SK-N-SH (cell line): ENCODE measurements at regions not wholly inside any gene's neighbourhood (a gene's known extent, or its start where the extent isn't known, plus 50 kb on each side); places are given as distances from the start of the nearest gene placed in this dataset.
"Not testable (repeated sequence)": the region's sequence is repeated elsewhere in the genome, so short reads cannot be mapped to it uniquely, and the experiment has no call there.

ENCODE experiments used
- CTCF ChIP-seq: fragments of 200-600 bp; sonication (generic); IDR thresholded peaks from 2 replicates; pipeline ENCODE4 v1.6.1; 2017; ENCODE audit warnings: antibody characterized with exemption, mild to moderate bottlenecking, moderate library complexity
- EP300 ChIP-seq, 2 experiments: IDR thresholded peaks; 2 replicates each; pipeline versions ENCODE4 v1.4.0 to v1.6.1; 2012; ENCODE audit warnings: borderline replicate concordance in 1 of 2, low read depth in 1 of 2, low read length in 1 of 2
- FOXM1 ChIP-seq: IDR thresholded peaks from 2 replicates; pipeline ENCODE4 v1.4.0; 2012; ENCODE audit warnings: low read depth, mild to moderate bottlenecking
- GABPA ChIP-seq: IDR thresholded peaks from 2 replicates; pipeline ENCODE4 v1.4.0; 2012; ENCODE audit warnings: low read depth, mild to moderate bottlenecking
- JUND ChIP-seq: IDR thresholded peaks from 2 replicates; pipeline ENCODE4 v1.4.0; 2012
- MXI1 ChIP-seq: IDR thresholded peaks from 2 replicates; pipeline ENCODE4 v1.6.1; 2012; ENCODE audit warnings: mild to moderate bottlenecking, low read depth, low read length, improper control_type of control experiment
- RAD21 ChIP-seq: IDR thresholded peaks from 2 replicates; pipeline ENCODE4 v1.6.1; 2012; ENCODE audit warnings: mild to moderate bottlenecking, low read length
- SIN3A ChIP-seq: IDR thresholded peaks from 2 replicates; pipeline ENCODE4 v1.6.1; 2012; ENCODE audit warnings: low read depth, mild to moderate bottlenecking, low read length, moderate library complexity, borderline replicate concordance
- TCF12 ChIP-seq: IDR thresholded peaks from 2 replicates; pipeline ENCODE4 v1.4.0; 2012

DNA sequence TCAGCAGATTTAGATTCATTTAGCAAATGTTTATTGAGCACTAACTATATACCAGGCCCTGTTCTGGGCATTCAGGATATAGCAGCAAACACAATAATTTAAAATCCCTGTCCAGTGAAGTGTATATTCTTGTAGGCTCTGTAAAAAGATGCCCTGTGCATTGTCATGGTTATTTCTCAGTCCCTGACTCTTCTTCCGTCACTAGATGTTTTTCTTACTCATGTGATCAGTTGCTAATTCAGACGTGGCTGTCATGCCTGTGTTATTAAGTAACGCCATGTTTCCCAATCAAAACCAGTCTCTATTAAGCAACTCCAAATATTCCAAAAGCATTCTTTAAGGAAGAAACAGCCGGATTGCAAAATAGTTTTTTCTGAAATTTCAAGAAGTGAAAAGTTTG, 118.7 kb upstream of the NBPF19 start:
- TF ChIP-seq CTCF; GABPA; FOXM1; RAD21; EP300 (IDR thresholded peaks at IDR 0.05; ENCODE audit: borderline replicate concordance in 1 of 2, low read depth in 1 of 2, low read length in 1 of 2); TCF12; SIN3A; MXI1; JUND: not testable (repeated sequence)
